ENCODE measurements at regions not wholly inside any gene's neighbourhood (a gene's known extent, or its start where the extent isn't known, plus 50 kb on each side); places are given as distances from the start of the nearest gene placed in this dataset.

DNA sequence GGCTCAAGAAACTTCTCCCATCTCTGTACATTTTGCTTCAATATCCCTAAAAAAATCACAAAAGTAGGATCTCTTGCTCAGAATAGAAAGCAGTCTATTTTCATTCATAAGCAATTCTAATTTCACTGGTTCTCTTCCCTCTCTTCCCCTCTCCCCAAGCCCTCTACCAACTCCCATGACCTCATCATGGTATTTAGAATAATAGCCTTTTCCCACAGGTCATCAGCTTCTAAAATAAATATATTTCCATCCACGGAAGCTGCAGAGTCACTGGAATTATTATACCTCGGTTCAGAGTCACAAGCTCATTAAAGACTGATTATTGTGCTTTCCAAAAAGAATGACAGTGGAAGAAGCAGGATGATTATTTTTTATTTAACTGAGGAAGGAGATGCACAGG lies 84.2 kb upstream of the ADRA1B start:
- no peak overlapping the region for H3K4me3 ChIP-seq (ENCODE audit: low read length)
- TF ChIP-seq, protein P1, sequence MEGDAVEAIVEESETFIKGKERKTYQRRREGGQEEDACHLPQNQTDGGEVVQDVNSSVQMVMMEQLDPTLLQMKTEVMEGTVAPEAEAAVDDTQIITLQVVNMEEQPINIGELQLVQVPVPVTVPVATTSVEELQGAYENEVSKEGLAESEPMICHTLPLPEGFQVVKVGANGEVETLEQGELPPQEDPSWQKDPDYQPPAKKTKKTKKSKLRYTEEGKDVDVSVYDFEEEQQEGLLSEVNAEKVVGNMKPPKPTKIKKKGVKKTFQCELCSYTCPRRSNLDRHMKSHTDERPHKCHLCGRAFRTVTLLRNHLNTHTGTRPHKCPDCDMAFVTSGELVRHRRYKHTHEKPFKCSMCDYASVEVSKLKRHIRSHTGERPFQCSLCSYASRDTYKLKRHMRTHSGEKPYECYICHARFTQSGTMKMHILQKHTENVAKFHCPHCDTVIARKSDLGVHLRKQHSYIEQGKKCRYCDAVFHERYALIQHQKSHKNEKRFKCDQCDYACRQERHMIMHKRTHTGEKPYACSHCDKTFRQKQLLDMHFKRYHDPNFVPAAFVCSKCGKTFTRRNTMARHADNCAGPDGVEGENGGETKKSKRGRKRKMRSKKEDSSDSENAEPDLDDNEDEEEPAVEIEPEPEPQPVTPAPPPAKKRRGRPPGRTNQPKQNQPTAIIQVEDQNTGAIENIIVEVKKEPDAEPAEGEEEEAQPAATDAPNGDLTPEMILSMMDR (conservative IDR thresholded peaks at IDR 0.05; ENCODE audit: low read length) = no peak
- no peak for DNase-seq (ENCODE audit: low read depth)

DNA sequence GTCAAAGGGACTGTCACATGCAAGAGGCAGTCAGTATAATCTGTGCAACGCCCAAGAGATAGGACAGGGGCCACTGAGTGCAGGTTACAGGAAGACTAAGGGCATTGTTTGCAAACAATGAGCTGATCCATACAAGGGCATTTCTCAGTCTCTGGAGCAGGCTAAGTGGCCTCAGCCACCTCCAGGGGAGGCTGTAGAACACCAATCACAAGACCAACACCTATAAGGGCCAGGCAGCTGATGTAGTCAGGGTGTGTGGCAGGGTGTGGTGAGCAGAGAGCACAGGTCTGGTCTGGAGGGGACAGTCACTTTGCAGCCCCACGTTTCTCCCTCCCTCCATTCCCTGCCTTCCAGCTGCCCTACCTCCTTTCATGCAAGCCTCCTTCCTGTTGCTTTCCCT lies 83.2 kb upstream of the ADRA1B start:
- H3K4me3 ChIP-seq (ENCODE audit: low read length) = no peak overlapping the region
- no peak for DNase-seq (ENCODE audit: low read depth)
- TF ChIP-seq, protein P1 (conservative IDR thresholded peaks at IDR 0.05; ENCODE audit: low read length) = no peak

DNA sequence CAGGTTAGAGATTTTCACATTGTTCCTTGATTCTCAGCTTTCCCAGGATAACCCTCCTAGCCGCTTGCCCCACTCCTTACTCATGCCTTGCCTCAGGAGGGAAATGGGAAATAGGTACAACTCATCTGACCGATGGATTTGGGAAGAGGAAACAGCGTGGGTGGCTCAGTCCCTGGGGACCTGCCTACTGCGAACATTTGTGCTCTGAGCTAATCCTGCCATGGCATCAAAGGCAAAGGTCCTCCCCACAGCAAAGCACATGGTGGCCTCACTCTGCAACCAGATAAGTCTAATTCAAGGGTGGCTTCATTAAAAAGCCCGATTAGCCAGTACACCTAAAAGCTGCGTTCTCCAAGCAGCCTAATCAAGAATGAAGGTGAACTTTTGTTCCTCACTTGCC lies 82.4 kb upstream of the ADRA1B start:
- TF ChIP-seq, protein P1 (conservative IDR thresholded peaks at IDR 0.05; ENCODE audit: low read length) = no peak
- H3K4me3 ChIP-seq (ENCODE audit: low read length) = no peak overlapping the region

DNA sequence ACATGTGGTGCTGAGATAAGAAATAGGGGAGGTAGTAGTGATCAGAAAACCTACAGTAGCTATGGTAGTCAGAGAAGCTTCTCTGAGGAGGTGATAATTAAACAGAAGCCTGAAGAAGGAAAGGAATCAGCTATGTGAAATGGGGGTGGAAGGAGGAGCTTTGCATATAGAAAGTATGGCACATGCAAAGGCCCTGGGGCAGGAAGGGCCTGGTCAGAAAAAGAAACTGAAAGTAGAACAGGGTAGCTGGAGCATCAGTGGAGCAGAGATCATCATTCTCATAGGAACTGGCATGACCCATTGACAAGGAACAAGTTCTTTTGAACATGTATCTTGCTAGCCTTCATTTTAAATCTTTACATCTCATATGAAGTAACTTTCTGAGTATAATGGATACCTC lies 80.7 kb upstream of the ADRA1B start:
- DNase-seq (ENCODE audit: low read depth) = no peak
- H3K4me3 ChIP-seq (ENCODE audit: low read length) = no peak overlapping the region
- TF ChIP-seq, protein P1 (conservative IDR thresholded peaks at IDR 0.05; ENCODE audit: low read length) = no peak

More for the DNA sequence above, 82.4 kb upstream of the ADRA1B start:
- DNase-seq (ENCODE audit: low read depth) = no peak

DNA sequence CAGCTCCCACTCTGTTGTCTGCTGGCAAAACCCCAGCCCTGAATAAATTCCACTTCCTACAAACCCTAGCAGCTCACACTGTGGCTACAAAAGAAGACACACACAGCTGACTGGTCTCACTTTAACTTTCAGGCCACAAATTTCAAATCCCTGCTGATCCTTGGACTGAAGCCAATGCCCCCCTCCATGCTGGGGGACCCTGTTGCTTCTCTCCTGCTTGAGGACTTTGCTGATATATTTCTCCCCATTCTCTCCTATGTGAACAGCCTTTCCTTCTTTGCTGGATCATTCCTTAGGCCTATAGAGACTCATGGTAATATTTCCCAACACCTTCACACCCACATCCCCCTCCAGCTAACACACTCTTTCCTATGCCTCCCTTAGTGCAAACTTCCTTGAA lies 79.6 kb upstream of the ADRA1B start:
- no peak for DNase-seq (ENCODE audit: low read depth)
- no peak overlapping the region for H3K4me3 ChIP-seq (ENCODE audit: low read length)
- TF ChIP-seq, protein P1 (conservative IDR thresholded peaks at IDR 0.05; ENCODE audit: low read length) = no peak

DNA sequence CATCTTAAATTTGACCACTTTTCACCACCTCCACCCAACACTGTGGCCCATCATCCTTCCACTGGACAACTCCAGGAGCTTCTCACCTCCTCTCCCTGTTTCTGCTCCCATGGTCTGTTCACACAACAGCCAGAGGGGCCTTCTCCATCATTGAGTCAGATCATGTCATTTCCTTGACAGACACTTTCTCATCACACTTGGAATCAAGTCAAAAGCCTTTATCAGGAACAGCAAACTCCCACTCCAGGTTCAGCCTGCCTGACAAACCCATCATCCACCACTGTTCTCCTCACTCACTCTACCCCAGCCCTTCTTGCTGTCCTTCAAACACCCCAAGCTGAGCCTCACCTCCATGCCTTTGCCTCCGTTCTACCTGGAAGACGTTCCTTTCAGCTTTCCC lies 78.4 kb upstream of the ADRA1B start:
- no peak for DNase-seq (ENCODE audit: low read depth)
- TF ChIP-seq, protein P1 (conservative IDR thresholded peaks at IDR 0.05; ENCODE audit: low read length) = no peak

DNA sequence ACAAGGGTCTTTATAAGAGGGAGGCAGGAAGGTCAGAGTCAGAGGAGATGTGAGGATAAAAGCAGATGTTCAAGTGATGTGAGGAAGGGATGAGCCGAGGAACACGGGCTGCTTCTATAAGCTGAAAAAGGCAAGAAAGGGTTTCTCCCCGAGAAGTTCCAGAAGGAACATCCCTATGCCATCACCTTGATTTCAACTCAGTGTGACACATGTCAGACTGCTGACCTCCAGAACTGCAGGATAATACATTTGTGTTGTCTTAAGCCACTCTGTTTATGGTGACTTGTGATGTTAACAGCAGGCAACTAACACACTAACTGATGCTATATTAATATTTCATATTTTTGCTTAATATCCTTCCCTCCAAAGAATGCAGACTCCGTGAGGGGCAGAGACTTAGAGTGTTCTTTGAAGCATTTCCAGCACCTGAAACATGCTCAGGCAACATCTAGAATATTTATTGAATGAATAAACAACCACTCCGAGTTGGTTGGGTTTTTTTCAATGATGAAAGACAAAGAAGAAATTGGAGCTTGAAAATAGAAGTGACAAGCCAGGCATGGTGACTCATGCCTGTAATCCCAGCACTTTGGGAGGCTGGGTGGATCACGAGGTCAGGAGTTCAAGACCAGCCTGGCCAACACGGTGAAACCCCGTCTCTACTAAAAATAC lies 77.6 kb upstream of the ADRA1B start:
- H3K4me3 ChIP-seq (ENCODE audit: low read length) = no peak overlapping the region
- TF ChIP-seq, protein P1 (conservative IDR thresholded peaks at IDR 0.05; ENCODE audit: low read length) = no peak
- no peak for DNase-seq (ENCODE audit: low read depth)

More for the DNA sequence above, 78.4 kb upstream of the ADRA1B start:
- H3K4me3 ChIP-seq (ENCODE audit: low read length) = no peak overlapping the region

All from AG10803 (cell line).